NCI-H1436 (cell line): ENCODE measurements at regions not wholly inside any gene's neighbourhood (a gene's known extent, or its start where the extent isn't known, plus 50 kb on each side); places are given as distances from the start of the nearest gene placed in this dataset.
A peak's percentile ranks its signal among the peaks of the same experiment; 100 is the strongest.

Experiments
- DNase-seq: peaks from one replicate; lab custom pipeline; 2025; lab: John Stamatoyannopoulos, UW

GRCh38 chr1:36743286-36744005, 260.7 kb upstream of the CSF3R start:
- peak; percentile 75 for DNase-seq

GRCh38 chr1:36741066-36741465, 258.4 kb upstream of the CSF3R start:
- no peak for DNase-seq

- DNase-seq, result no peak
Measured at GRCh38 chr1:36740446-36740845, 257.7 kb upstream of the CSF3R start.

GRCh38 chr1:36739703-36740289, 257.1 kb upstream of the CSF3R start:
- DNase-seq, result no peak

DNA sequence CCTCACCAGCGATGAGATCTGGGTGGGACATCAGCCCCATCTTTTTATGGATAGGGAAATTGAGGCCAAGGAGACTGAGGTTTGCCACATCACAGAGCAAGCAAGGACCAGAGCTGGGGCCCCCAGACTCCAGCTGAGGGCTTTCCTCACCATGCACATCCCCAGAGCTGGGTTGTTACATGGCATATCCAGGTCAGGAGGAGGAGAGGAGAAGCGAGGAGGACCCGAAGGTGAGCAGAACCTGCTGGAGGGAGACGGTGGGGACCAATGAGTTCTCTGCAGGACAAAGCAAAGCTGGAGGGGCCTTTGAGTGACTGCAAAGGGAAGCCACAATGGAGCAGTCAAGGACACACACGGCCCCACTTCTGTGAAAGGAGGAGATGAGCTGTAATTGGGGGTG, 255.5 kb upstream of the CSF3R start:
- DNase-seq, result no peak

DNA sequence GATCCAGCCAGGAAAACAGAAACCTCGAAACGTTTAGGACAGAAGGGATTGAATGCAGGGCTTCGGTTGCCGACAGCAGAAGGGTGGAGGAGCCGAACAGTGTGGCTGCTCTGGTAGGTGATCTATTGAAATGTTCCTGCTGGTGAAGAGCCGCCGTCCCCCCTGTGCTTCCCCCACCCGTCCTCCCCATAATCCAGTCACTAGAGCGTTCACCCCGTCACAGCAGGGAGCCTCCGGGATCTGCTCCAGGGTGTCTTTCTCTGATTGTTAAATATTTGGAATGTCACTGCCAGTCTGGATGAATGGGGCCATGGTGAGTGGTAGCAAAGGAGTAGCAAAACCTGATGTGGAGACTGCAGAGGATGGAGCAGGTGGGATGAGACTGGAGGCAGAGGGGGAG, 255.1 kb upstream of the CSF3R start:
- no peak for DNase-seq

DNA sequence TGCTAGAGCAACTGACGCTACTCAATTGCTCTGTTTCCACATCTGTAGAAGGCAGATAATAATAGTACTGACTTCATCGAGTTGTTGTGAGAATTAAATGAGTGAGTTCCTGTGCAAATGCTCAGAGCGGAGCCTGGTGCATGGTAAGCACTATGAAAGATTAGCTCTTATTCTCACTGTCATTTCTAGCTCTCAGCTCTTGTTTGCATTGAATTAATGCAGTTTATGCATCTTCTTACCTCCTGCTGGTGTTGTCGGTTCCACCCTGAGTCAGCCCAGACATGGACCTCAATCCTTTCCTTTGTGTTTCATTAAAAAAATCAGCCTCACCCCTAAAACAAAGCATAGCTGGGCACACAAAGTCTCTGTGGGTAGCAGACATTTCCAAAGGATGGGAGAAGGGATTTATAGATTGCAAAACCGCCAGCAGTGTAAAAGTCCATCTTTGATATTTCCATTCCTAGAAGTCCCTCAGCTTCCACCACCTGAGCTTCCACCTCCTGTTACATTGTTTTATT, 254.4 kb upstream of the CSF3R start:
- DNase-seq, result no peak

- DNase-seq, result no peak
Measured at GRCh38 chr1:36735939-36736730, 253.4 kb upstream of the CSF3R start.

DNA sequence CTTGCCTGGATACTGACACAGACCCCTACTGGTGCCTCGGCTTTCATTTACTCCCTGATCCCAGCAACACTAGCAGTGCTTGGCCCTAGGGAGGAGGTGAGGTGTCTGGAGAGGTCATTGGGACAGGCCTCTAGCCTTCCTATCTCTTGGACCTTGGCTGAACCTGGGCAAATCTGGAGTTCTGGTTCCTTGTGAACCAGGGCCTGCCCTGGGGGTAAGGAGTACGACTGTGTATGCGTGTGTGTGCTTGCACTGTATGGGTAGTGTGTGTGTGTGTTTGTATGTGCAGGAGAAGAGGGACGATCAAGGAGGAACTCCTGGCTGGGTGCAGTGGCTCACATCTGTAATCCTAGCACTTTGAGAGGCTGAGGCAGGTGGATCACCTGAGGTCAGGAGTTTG, 252.7 kb upstream of the CSF3R start:
- DNase-seq, result no peak

DNA sequence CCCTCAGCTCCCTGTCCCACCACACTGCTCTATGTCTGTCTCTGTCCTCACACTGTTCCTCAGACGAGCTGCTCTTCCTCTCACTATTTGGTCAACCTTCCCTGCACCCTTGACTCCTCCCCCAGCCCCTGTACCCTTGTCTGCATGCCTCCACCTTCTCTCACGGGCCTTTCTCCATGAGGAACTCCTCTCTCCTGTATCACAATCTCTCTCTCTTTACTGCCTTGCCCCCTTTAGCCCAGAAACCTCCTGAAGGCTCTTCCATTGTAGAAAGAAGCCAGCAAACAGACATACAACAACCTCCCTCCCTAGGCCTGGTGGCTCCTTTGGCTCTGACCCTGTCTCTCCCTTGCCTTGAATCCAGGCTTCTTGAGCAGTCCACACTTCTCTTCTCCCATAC, 251.6 kb upstream of the CSF3R start:
- DNase-seq, result no peak

GRCh38 chr1:36733748-36734147, 251.0 kb upstream of the CSF3R start:
- no peak for DNase-seq

GRCh38 chr1:36732015-36732356, 249.3 kb upstream of the CSF3R start:
- DNase-seq, result no peak

GRCh38 chr1:36731226-36732014, 248.7 kb upstream of the CSF3R start:
- no peak for DNase-seq

GRCh38 chr1:36730599-36730998, 247.9 kb upstream of the CSF3R start:
- DNase-seq, result no peak

DNA sequence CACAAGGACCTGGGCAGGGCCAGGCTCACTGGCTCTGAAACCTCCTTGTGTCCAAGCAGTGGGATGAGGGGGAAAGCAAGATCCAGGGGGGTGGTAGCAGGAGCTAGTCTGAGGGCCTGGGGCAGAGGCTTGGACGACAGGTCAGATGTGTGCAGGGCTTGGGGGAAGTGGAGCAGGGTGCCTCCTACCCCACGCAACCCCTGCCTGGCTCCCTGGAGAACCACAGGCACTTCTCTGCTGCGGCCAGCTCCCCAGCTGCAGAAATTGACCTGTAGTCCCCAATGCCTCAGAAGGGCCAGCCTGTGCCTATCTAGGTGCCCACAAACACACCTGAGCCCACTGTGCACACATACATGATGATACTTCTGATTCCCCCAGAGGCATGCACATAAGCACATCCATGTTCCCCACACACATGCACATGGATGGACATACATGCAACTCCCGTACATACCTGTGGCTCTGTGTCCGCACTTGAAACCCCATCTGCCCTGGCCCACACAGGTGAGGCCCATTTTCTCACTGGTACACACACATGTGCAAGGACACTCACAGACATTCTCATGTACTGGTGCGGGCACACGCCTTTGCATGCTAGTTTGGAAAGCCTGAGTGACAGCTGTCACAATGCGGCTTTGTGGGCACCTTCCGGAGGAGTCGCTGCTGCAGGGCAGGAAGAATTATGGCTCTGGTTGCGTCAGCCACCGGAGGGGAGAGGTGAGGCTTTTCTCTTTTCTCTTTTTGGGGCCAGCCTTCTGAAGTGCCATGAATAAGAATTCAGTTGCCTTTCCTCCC, 247.2 kb upstream of the CSF3R start:
- no peak for DNase-seq

DNA sequence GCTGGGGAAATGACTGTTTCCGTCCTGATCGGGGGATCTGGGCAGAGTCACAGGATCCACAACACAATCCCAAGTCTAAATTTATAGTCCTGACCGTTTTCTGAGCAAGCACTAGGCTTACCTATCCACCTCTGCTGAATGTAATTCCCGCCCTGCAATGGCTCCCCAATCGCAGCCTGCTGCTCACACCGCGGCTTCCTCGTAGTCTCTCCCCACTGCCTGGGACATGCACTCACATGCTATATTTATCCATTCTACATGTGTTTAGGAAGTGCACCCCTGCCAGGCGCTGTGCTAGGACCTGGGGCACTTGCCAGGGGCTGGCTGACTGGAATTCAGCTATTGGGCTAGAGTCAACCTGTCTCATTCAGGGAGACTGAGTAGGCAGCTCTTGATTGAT, 246.6 kb upstream of the CSF3R start:
- no peak for DNase-seq

GRCh38 chr1:36728846-36729245, 246.1 kb upstream of the CSF3R start:
- no peak for DNase-seq

- no peak for DNase-seq
Measured at GRCh38 chr1:36728051-36728450, 245.3 kb upstream of the CSF3R start.

DNA sequence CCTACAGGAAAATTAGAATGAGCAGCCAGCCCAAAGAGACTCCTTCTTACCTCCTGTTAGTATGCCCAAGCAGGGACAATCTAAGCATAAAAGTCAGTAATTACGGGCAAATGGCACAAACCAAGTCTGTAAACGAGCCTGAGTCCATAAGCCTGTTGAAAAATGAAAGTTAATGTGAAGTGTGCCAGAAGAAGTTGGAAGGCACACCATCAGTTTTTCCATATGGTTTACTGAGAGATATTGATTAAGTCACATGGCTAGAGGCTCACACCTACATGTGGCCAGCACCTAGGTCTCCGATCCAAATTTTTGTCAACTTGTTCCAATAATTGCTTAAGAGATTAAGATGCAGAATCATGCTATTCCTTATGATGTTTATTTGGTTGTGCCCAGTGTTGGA, 242.4 kb upstream of the CSF3R start:
- no peak for DNase-seq

- DNase-seq, result no peak
Measured at GRCh38 chr1:36723813-36724212, 241.1 kb upstream of the CSF3R start.

DNA sequence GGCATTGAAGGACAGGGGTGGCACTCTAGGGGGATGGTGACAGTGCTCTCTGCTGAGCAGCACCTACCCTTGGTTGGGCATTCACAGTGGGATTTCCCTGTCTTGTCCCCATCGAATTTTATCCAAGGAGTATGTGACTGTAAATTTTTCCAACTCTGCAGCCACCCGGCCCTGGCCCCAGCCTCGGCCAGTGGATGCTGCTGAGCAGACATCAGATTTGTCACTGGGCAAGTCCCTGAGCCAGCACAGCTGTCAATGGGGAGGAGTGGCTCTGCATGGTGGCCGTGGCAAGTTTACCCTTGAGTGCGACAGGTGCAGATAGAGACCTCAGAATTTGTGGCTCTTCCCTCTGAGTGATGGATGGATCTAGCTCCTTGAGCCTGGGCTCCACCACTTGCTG, 240.2 kb upstream of the CSF3R start:
- DNase-seq, result no peak

GRCh38 chr1:36721261-36721660, 238.5 kb upstream of the CSF3R start:
- DNase-seq, result no peak
